22Rv1 (cell line): ENCODE measurements at regions not wholly inside any gene's neighbourhood (a gene's known extent, or its start where the extent isn't known, plus 50 kb on each side); places are given as distances from the start of the nearest gene placed in this dataset.

Experiments
- H3K27ac ChIP-seq: fragments of 450-650 bp; 2 replicates; pipeline ENCODE4 v1.5.1; 2017
- ZFX ChIP-seq: fragments of 450-650 bp; IDR thresholded peaks from 2 replicates; pipeline ENCODE4 v1.6.1; 2017; ENCODE audit warnings: antibody characterized with exemption, borderline replicate concordance
- TF ChIP-seq, protein P1 (sequence below): fragments of 450-650 bp; IDR thresholded peaks from 2 replicates; pipeline ENCODE4 v1.5.1; 2017; ENCODE audit warnings: mild to moderate bottlenecking

DNA sequence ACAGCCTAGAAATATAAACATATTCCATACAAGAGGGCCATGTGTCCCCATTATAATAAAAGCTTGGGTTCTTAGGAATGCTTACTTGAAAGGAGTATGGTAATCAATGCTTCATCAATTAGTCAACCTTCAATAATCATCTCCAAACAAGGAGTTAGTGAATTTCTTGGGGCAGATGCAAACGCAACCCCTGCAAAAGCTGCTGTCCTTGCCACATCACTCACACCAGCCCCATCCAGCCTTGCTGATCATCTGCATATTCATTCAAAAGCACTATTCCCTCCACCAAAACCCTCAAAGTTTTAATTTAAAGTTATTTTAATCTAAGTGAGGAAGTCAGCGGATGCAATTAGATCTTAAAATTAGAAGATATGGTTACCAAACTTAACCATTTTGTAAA lies 54.0 kb upstream of the VGLL4 start:
- TF ChIP-seq, protein P1, sequence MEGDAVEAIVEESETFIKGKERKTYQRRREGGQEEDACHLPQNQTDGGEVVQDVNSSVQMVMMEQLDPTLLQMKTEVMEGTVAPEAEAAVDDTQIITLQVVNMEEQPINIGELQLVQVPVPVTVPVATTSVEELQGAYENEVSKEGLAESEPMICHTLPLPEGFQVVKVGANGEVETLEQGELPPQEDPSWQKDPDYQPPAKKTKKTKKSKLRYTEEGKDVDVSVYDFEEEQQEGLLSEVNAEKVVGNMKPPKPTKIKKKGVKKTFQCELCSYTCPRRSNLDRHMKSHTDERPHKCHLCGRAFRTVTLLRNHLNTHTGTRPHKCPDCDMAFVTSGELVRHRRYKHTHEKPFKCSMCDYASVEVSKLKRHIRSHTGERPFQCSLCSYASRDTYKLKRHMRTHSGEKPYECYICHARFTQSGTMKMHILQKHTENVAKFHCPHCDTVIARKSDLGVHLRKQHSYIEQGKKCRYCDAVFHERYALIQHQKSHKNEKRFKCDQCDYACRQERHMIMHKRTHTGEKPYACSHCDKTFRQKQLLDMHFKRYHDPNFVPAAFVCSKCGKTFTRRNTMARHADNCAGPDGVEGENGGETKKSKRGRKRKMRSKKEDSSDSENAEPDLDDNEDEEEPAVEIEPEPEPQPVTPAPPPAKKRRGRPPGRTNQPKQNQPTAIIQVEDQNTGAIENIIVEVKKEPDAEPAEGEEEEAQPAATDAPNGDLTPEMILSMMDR, result no peak
- no peak for TF ChIP-seq ZFX
- H3K27ac ChIP-seq, result no peak overlapping the region

DNA sequence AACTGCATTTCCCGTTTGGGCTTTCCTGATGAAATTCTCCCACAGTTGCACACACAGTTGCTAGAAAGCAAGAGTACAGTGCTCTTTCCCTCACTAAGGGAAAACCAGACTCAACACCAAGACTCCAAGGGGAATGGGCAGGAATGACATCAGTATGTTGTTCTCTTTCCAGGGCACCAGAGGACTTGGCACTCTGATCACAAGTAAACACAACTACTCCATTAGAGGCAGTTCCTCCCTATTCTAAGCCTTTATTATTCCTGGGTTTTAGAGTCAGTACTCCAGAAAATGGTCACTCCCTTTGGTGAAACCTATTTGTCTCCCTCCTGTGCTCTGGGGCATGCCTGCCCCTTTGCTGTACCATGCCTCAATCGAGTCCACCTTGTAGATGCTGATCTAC lies 52.3 kb upstream of the VGLL4 start:
- TF ChIP-seq ZFX, result no peak
- TF ChIP-seq, protein P1, result no peak
- H3K27ac ChIP-seq, result no peak overlapping the region
